ENCODE measurements at regions not wholly inside any gene's neighbourhood (a gene's known extent, or its start where the extent isn't known, plus 50 kb on each side); places are given as distances from the start of the nearest gene placed in this dataset.

DNA sequence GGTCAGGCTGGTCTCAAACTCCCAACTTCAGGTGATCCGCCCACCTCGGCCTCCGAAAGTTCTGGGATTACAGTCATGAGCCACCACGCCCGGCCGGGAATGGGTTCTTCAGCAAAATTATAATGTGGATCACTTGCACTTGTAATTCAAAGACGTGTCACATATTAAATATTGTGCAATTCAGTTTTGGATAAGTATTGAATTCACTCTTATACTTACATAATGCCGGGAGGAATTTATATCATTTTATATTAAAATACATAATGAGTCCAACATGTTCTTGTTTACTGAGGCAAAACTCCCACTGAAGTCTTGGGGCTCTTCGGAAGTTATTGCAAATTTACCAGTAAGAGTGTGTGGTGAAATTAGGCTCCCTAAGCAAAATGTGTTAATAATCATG is 635.2 kb upstream of the LUZP2 start:
- TF ChIP-seq ZNF70 (CRISPR knock-in tag; IDR thresholded peaks at IDR 0.05) (no peak), RARB (CRISPR knock-in tag; IDR thresholded peaks at IDR 0.05) (no peak), BACH2 (CRISPR knock-in tag; IDR thresholded peaks at IDR 0.05; ENCODE audit: borderline replicate concordance) (no peak), OSR1 (CRISPR knock-in tag; IDR thresholded peaks at IDR 0.05) (no peak), TCF4 (CRISPR knock-in tag; IDR thresholded peaks at IDR 0.05; ENCODE audit: borderline replicate concordance) (no peak), ZFP30 (CRISPR knock-in tag; IDR thresholded peaks at IDR 0.05) (no peak), SNAI2 (CRISPR knock-in tag; IDR thresholded peaks at IDR 0.05) (no peak), TSHZ2 (CRISPR knock-in tag; IDR thresholded peaks at IDR 0.05) (no peak), ARNTL (CRISPR knock-in tag; IDR thresholded peaks at IDR 0.05; ENCODE audit: borderline replicate concordance, low read depth) (no peak)
- TF ChIP-seq, protein P1, sequence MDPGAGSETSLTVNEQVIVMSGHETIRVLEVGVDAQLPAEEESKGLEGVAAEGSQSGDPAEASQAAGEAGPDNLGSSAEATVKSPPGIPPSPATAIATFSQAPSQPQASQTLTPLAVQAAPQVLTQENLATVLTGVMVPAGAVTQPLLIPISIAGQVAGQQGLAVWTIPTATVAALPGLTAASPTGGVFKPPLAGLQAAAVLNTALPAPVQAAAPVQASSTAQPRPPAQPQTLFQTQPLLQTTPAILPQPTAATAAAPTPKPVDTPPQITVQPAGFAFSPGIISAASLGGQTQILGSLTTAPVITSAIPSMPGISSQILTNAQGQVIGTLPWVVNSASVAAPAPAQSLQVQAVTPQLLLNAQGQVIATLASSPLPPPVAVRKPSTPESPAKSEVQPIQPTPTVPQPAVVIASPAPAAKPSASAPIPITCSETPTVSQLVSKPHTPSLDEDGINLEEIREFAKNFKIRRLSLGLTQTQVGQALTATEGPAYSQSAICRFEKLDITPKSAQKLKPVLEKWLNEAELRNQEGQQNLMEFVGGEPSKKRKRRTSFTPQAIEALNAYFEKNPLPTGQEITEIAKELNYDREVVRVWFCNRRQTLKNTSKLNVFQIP (CRISPR knock-in tag; IDR thresholded peaks at IDR 0.05; ENCODE audit: borderline replicate concordance, low read depth), result no peak
- TF ChIP-seq, protein P2, sequence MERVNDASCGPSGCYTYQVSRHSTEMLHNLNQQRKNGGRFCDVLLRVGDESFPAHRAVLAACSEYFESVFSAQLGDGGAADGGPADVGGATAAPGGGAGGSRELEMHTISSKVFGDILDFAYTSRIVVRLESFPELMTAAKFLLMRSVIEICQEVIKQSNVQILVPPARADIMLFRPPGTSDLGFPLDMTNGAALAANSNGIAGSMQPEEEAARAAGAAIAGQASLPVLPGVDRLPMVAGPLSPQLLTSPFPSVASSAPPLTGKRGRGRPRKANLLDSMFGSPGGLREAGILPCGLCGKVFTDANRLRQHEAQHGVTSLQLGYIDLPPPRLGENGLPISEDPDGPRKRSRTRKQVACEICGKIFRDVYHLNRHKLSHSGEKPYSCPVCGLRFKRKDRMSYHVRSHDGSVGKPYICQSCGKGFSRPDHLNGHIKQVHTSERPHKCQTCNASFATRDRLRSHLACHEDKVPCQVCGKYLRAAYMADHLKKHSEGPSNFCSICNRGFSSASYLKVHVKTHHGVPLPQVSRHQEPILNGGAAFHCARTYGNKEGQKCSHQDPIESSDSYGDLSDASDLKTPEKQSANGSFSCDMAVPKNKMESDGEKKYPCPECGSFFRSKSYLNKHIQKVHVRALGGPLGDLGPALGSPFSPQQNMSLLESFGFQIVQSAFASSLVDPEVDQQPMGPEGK (CRISPR knock-in tag; IDR thresholded peaks at IDR 0.05; ENCODE audit: borderline replicate concordance), result no peak
- TF ChIP-seq, protein P3, sequence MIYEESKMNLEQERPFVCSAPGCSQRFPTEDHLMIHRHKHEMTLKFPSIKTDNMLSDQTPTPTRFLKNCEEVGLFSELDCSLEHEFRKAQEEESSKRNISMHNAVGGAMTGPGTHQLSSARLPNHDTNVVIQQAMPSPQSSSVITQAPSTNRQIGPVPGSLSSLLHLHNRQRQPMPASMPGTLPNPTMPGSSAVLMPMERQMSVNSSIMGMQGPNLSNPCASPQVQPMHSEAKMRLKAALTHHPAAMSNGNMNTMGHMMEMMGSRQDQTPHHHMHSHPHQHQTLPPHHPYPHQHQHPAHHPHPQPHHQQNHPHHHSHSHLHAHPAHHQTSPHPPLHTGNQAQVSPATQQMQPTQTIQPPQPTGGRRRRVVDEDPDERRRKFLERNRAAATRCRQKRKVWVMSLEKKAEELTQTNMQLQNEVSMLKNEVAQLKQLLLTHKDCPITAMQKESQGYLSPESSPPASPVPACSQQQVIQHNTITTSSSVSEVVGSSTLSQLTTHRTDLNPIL (CRISPR knock-in tag; IDR thresholded peaks at IDR 0.05; ENCODE audit: low read depth), result no peak
